Erythroblast (primary cell): ENCODE measurements at regions not wholly inside any gene's neighbourhood (a gene's known extent, or its start where the extent isn't known, plus 50 kb on each side); places are given as distances from the start of the nearest gene placed in this dataset.

Source experiments
- GATA1 ChIP-seq: IDR thresholded peaks from 2 replicates; pipeline ENCODE4 v1.6.1; 2011; ENCODE audit warnings: low read depth, mild to moderate bottlenecking, control low read depth, low read length, moderate library complexity
- POLR2A ChIP-seq: IDR thresholded peaks from 2 replicates; pipeline ENCODE4 v1.6.1; 2011; ENCODE audit warnings: mild to moderate bottlenecking, low read length

- TF ChIP-seq POLR2A, result no peak
- no peak for TF ChIP-seq GATA1
Measured at GRCh38 chr14:65269732-65270131, 142.8 kb upstream of the FUT8 start.
